KMS-11 (cell line): ENCODE measurements at regions not wholly inside any gene's neighbourhood (a gene's known extent, or its start where the extent isn't known, plus 50 kb on each side); places are given as distances from the start of the nearest gene placed in this dataset.

Experiments used
- H2AFZ ChIP-seq: fragments of 200-600 bp; sonication (generic); 2 replicates; pipeline ENCODE4 v1.6.1; 2016; ENCODE audit warnings: antibody characterized with exemption, mixed run types, low read depth
- H3K27ac ChIP-seq: fragments of 200-600 bp; sonication (generic); 2 replicates; pipeline ENCODE4 v1.6.1; 2016; ENCODE audit warnings: mild to moderate bottlenecking, mixed run types
- H3K27me3 ChIP-seq: fragments of 200-600 bp; sonication (generic); 2 replicates; pipeline ENCODE4 v1.6.1; 2017; ENCODE audit warnings: mild to moderate bottlenecking, low read depth, mixed run types, moderate library complexity; ENCODE audit not compliant: insufficient read depth
- H3K36me3 ChIP-seq: fragments of 200-600 bp; sonication (generic); 2 replicates; pipeline ENCODE4 v1.6.1; 2017; ENCODE audit warnings: mild to moderate bottlenecking, mixed run types; ENCODE audit not compliant: insufficient read depth
- H3K4me1 ChIP-seq: fragments of 200-600 bp; sonication (generic); 2 replicates; pipeline ENCODE4 v1.6.1; 2016; ENCODE audit warnings: mild to moderate bottlenecking, low read depth, mixed run types; ENCODE audit not compliant: poor library complexity, severe bottlenecking
- H3K4me2 ChIP-seq: fragments of 200-600 bp; sonication (generic); 2 replicates; pipeline ENCODE4 v1.7.0; 2016; ENCODE audit warnings: mild to moderate bottlenecking, mixed run types
- H3K4me3 ChIP-seq: fragments of 200-600 bp; sonication (generic); IDR thresholded peaks from 2 replicates; pipeline ENCODE4 v1.6.1; 2017; ENCODE audit warnings: low read depth, low read length, mixed read lengths; ENCODE audit not compliant: insufficient read depth
- H3K79me2 ChIP-seq: fragments of 200-600 bp; sonication (generic); 2 replicates; pipeline ENCODE4 v1.6.1; 2016; ENCODE audit warnings: low read depth, mixed run types; ENCODE audit not compliant: insufficient read depth
- H3K9ac ChIP-seq: fragments of 200-600 bp; sonication (generic); 2 replicates; pipeline ENCODE4 v1.6.1; 2016; ENCODE audit warnings: mild to moderate bottlenecking, mixed run types
- H4K20me1 ChIP-seq: fragments of 200-600 bp; sonication (generic); 2 replicates; pipeline ENCODE4 v1.6.1; 2016; ENCODE audit warnings: mild to moderate bottlenecking, mixed run types; ENCODE audit not compliant: insufficient read depth
- CTCF ChIP-seq: fragments of 200-600 bp; sonication (generic); conservative IDR thresholded peaks from 2 replicates; pipeline ENCODE4 v1.6.1; 2017; ENCODE audit warnings: low read depth, mild to moderate bottlenecking, antibody characterized with exemption, low read length, moderate library complexity, mixed read lengths

- Histone ChIP-seq H3K27ac (no peak overlapping the region), H3K79me2 (no peaks in the 10 kb centered on the region), H4K20me1 (no peaks in the 10 kb centered on the region), H3K4me3 (no peak overlapping the region), H3K4me1 (no peaks in the 10 kb centered on the region), H3K36me3 (no peaks in the 10 kb centered on the region), H3K9ac (no peak overlapping the region), H2AFZ (no peak overlapping the region), H3K4me2 (no peak overlapping the region), H3K27me3 (no peaks in the 10 kb centered on the region)
- no peak for TF ChIP-seq CTCF
These were observed 130.4 kb upstream of the CRBN start for GRCh38 chr3:3309887-3310286.

GRCh38 chr3:3308809-3309208 is 129.3 kb upstream of the CRBN start:
- Histone ChIP-seq H3K27ac (no peak overlapping the region), H3K4me1 (no peaks in the 10 kb centered on the region), H3K79me2 (no peaks in the 10 kb centered on the region), H3K4me2 (no peak overlapping the region), H3K4me3 (no peak overlapping the region), H3K27me3 (no peaks in the 10 kb centered on the region), H2AFZ (no peak overlapping the region), H4K20me1 (no peaks in the 10 kb centered on the region), H3K36me3 (no peaks in the 10 kb centered on the region), H3K9ac (no peak overlapping the region)
- TF ChIP-seq CTCF: no peak

GRCh38 chr3:3307491-3307890 is 128.0 kb upstream of the CRBN start:
- H4K20me1 ChIP-seq: no peaks in the 10 kb centered on the region
- TF ChIP-seq CTCF: no peak
- no peaks in the 10 kb centered on the region for H3K4me1 ChIP-seq
- no peaks in the 10 kb centered on the region for H3K36me3 ChIP-seq
- no peak overlapping the region for H3K4me3 ChIP-seq
- no peak overlapping the region for H3K9ac ChIP-seq
- H3K4me2 ChIP-seq: no peak overlapping the region
- H3K27me3 ChIP-seq: no peaks in the 10 kb centered on the region
- H3K79me2 ChIP-seq: no peaks in the 10 kb centered on the region
- no peak overlapping the region for H2AFZ ChIP-seq
- H3K27ac ChIP-seq: no peak overlapping the region

GRCh38 chr3:3305841-3306240 is 126.3 kb upstream of the CRBN start:
- Histone ChIP-seq H3K4me1 (no peaks in the 10 kb centered on the region), H3K27ac (no peak overlapping the region), H2AFZ (no peak overlapping the region), H3K36me3 (no peaks in the 10 kb centered on the region), H3K4me3 (no peak overlapping the region), H3K4me2 (no peak overlapping the region), H3K79me2 (no peaks in the 10 kb centered on the region), H3K9ac (no peak overlapping the region), H3K27me3 (no peaks in the 10 kb centered on the region), H4K20me1 (no peaks in the 10 kb centered on the region)
- TF ChIP-seq CTCF: no peak

GRCh38 chr3:3305084-3305483 is 125.6 kb upstream of the CRBN start:
- Histone ChIP-seq H3K9ac (no peak overlapping the region), H3K4me2 (no peak overlapping the region)
- no peak for TF ChIP-seq CTCF

More at GRCh38 chr3:3305084-3305483, 125.6 kb upstream of the CRBN start:
- Histone ChIP-seq H3K36me3 (no peaks in the 10 kb centered on the region), H3K4me1 (no peaks in the 10 kb centered on the region), H2AFZ (no peak overlapping the region), H3K27ac (no peak overlapping the region), H4K20me1 (no peaks in the 10 kb centered on the region), H3K27me3 (no peaks in the 10 kb centered on the region), H3K79me2 (no peaks in the 10 kb centered on the region), H3K4me3 (no peak overlapping the region)
